Neural progenitor cell (in vitro differentiated cells): ENCODE measurements at regions not wholly inside any gene's neighbourhood (a gene's known extent, or its start where the extent isn't known, plus 50 kb on each side); places are given as distances from the start of the nearest gene placed in this dataset.

Experiments
- CTCF ChIP-seq: fragments of 200-600 bp; sonication (generic); IDR thresholded peaks from 2 replicates; pipeline ENCODE4 v1.5.1; 2017; ENCODE audit warnings: antibody characterized with exemption, mild to moderate bottlenecking
- EZH2 ChIP-seq: fragments of 200-600 bp; sonication (generic); IDR thresholded peaks from 2 replicates; pipeline ENCODE4 v1.6.1; 2017; ENCODE audit warnings: antibody characterized with exemption, mild to moderate bottlenecking, moderate library complexity
- EZH2phosphoT487 ChIP-seq: fragments of 200-600 bp; sonication (generic); IDR thresholded peaks from 2 replicates; pipeline ENCODE4 v1.6.1; 2017; ENCODE audit warnings: antibody characterized with exemption

- TF ChIP-seq CTCF (no peak), EZH2 (no peak), EZH2phosphoT487 (no peak)
Measured at GRCh38 chr1:68704800-68705443, 208.0 kb upstream of the DEPDC1 start.
